A549 (cell line): ENCODE measurements at regions not wholly inside any gene's neighbourhood (a gene's known extent, or its start where the extent isn't known, plus 50 kb on each side); places are given as distances from the start of the nearest gene placed in this dataset.

Source experiments
- CBX8 ChIP-seq: fragments of 200-600 bp; sonication (generic); IDR thresholded peaks from 2 replicates; pipeline ENCODE4 v1.6.1; 2016
- CHD2 ChIP-seq: fragments of 150-350 bp; IDR thresholded peaks from 2 replicates; pipeline ENCODE4 v1.6.1; 2014; ENCODE audit warnings: low read length; ENCODE audit not compliant: partially characterized antibody
- EHMT2 ChIP-seq: fragments of 200-600 bp; sonication (generic); IDR thresholded peaks from 2 replicates; pipeline ENCODE4 v1.6.1; 2016; ENCODE audit warnings: antibody characterized with exemption, low read depth, mild to moderate bottlenecking, moderate library complexity
- ELK1 ChIP-seq: fragments of 150-350 bp; IDR thresholded peaks from 2 replicates; pipeline ENCODE4 v1.6.1; 2014; ENCODE audit warnings: low read depth, mild to moderate bottlenecking, low read length
- EP300 ChIP-seq, 2 experiments: fragments of >200 bp; sonication (Bioruptor Twin); formaldehyde crosslinking; IDR thresholded peaks; 2 replicates in 1 of 2; 3 replicates in 1 of 2; pipeline ENCODE4 v1.6.1; 2016 to 2017
- ESRRA ChIP-seq: fragments of 150-350 bp; IDR thresholded peaks from 2 replicates; pipeline ENCODE4 v1.6.1; 2014; ENCODE audit warnings: mild to moderate bottlenecking, low read length, borderline replicate concordance
- KDM5A ChIP-seq: fragments of 200-600 bp; sonication (generic); IDR thresholded peaks from 2 replicates; pipeline ENCODE4 v1.6.1; 2016; ENCODE audit warnings: antibody characterized with exemption, mild to moderate bottlenecking
- NPAS2 ChIP-seq: fragments of 250-450 bp; sonication (Bioruptor Pico); IDR thresholded peaks from 2 replicates; pipeline ENCODE4 v1.8.0; 2022; ENCODE audit warnings: mild to moderate bottlenecking, moderate library complexity, borderline replicate concordance
- POLR2A ChIP-seq: IDR thresholded peaks from 2 replicates; pipeline ENCODE4 v1.6.1; 2012; ENCODE audit warnings: mild to moderate bottlenecking, low read length
- RNF2 ChIP-seq: fragments of 200-600 bp; sonication (generic); IDR thresholded peaks from 2 replicates; pipeline ENCODE4 v1.6.1; 2016; ENCODE audit warnings: low read depth, mild to moderate bottlenecking, antibody characterized with exemption, moderate library complexity, borderline replicate concordance
- USF2 ChIP-seq: fragments of 450-650 bp; IDR thresholded peaks from 2 replicates; pipeline ENCODE4 v1.6.1; 2014; ENCODE audit warnings: antibody characterized with exemption
- TF ChIP-seq, protein P1 (sequence below): fragments of >200 bp; sonication (Bioruptor Twin); formaldehyde crosslinking; IDR thresholded peaks from 3 replicates; pipeline ENCODE4 v1.5.1; 2016
- TF ChIP-seq, protein P2 (sequence below): IDR thresholded peaks from 2 replicates; pipeline ENCODE4 v1.6.1; 2012

DNA sequence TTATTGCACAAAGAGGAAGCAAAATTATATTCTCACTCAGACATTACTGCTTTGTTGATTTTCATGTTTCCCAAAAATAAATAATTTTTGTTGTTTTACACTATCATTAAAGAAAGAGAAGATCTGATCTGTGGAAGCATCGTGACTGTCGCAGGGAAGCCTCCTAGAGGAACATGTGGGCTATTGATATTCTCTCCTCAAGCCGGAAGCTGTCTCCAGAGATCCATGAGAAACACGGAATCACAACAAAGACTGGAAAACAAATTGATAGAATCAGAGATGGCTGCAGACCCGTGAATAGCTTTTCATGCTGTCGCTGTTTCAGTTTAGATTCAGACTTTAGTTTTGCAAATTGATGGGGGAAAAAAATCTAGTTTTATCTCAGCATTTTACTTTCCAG lies 235.2 kb upstream of the TMPO start:
- TF ChIP-seq, protein P1, sequence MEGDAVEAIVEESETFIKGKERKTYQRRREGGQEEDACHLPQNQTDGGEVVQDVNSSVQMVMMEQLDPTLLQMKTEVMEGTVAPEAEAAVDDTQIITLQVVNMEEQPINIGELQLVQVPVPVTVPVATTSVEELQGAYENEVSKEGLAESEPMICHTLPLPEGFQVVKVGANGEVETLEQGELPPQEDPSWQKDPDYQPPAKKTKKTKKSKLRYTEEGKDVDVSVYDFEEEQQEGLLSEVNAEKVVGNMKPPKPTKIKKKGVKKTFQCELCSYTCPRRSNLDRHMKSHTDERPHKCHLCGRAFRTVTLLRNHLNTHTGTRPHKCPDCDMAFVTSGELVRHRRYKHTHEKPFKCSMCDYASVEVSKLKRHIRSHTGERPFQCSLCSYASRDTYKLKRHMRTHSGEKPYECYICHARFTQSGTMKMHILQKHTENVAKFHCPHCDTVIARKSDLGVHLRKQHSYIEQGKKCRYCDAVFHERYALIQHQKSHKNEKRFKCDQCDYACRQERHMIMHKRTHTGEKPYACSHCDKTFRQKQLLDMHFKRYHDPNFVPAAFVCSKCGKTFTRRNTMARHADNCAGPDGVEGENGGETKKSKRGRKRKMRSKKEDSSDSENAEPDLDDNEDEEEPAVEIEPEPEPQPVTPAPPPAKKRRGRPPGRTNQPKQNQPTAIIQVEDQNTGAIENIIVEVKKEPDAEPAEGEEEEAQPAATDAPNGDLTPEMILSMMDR: no peak
- TF ChIP-seq NPAS2 (CRISPR knock-in tag) (no peak), CHD2 (no peak), ESRRA (no peak), POLR2A (no peak), KDM5A (no peak), RNF2 (no peak), EP300 (IDR thresholded peaks at IDR 0.05) (no peak), USF2 (no peak), ELK1 (no peak), EHMT2 (no peak), CBX8 (no peak)
- TF ChIP-seq, protein P2, sequence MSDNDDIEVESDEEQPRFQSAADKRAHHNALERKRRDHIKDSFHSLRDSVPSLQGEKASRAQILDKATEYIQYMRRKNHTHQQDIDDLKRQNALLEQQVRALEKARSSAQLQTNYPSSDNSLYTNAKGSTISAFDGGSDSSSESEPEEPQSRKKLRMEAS: no peak
